Endothelial cell of umbilical vein (primary cell): ENCODE measurements at regions not wholly inside any gene's neighbourhood (a gene's known extent, or its start where the extent isn't known, plus 50 kb on each side); places are given as distances from the start of the nearest gene placed in this dataset.

Source experiments
- BruUV-seq: library from RNA; stranded (reverse); fragments of 400-500 nt; replicated peaks from 2 replicates; lab custom pipeline; 2021; lab: Mats Ljungman, UMichigan
- CTCF ChIA-PET: fragments of 300-600, 350-600 bp; sonication (Branson Sonifier 250); formaldehyde crosslinking; loops from one replicate; lab custom pipeline; 2021; ENCODE audit warnings: antibody characterized with exemption, inconsistent platforms; lab: Charles Lee
- POLR2A ChIA-PET: fragments of 300-600, 350-600 bp; sonication (Branson Sonifier 250); formaldehyde crosslinking; loops from one replicate; lab custom pipeline; 2021; ENCODE audit warnings: antibody characterized with exemption, inconsistent platforms; lab: Charles Lee
- DNase-seq: peaks from one replicate; pipeline ENCODE4 v3.0.0-alpha.2; 2011; ENCODE audit warnings: low read depth, low spot score
- FAIRE-seq: peaks from 2 replicates; lab custom pipeline; 2011; peaks lifted over from hg19 to GRCh38; lab: Jason Lieb, UNC
- H2AFZ ChIP-seq: 2 replicates; pipeline ENCODE4 v1.6.0; 2012; ENCODE audit warnings: low read depth, low read length, control low read depth, inconsistent platforms
- H3K27ac ChIP-seq: 2 replicates; pipeline ENCODE4 v1.5.1; 2011; ENCODE audit warnings: low read depth, mild to moderate bottlenecking, control low read depth, low read length, moderate library complexity; ENCODE audit not compliant: insufficient read depth
- H3K27me3 ChIP-seq, 2 experiments: 2 replicates each; pipeline versions ENCODE4 v1.6.0 to v1.6.1; 2011; ENCODE audit warnings: low read length in 2 of 2, mixed read lengths in 1 of 2; ENCODE audit not compliant: control insufficient read depth in 2 of 2, insufficient read depth in 2 of 2
- H3K36me3 ChIP-seq, 2 experiments: 2 replicates in 1 of 2; 3 replicates in 1 of 2; pipeline ENCODE4 v1.5.1; 2011; ENCODE audit warnings: low read length in 2 of 2, mild to moderate bottlenecking in 1 of 2, moderate library complexity in 1 of 2; ENCODE audit not compliant: control insufficient read depth in 2 of 2, insufficient read depth in 2 of 2; ENCODE audit errors: extremely low read depth in 1 of 2
- H3K4me1 ChIP-seq: 3 replicates; pipeline ENCODE4 v1.5.1; 2011; ENCODE audit warnings: mild to moderate bottlenecking, low read length; ENCODE audit not compliant: control insufficient read depth, insufficient read depth; ENCODE audit errors: extremely low read depth
- H3K4me2 ChIP-seq: 2 replicates; pipeline ENCODE4 v1.6.1; 2011; ENCODE audit warnings: low read length, control low read depth, mixed read lengths; ENCODE audit not compliant: insufficient read depth
- H3K4me3 ChIP-seq, 3 experiments: fragments of 200-600 bp in 1 of 3; sonication (generic), shearing (Covaris generic) in 1 of 3; replicated peaks in 1 of 3; 2 replicates each; pipeline ENCODE4 v1.5.1; 2011 to 2016; ENCODE audit warnings: control low read depth in 3 of 3, low read length in 3 of 3, mild to moderate bottlenecking in 2 of 3, inconsistent platforms in 1 of 3, low read depth in 1 of 3, moderate library complexity in 1 of 3; ENCODE audit not compliant: insufficient read depth in 1 of 3
- H3K79me2 ChIP-seq: 2 replicates; pipeline ENCODE4 v1.6.0; 2012; ENCODE audit warnings: low read length, inconsistent platforms; ENCODE audit not compliant: control insufficient read depth, insufficient read depth
- H3K9ac ChIP-seq: replicated peaks from 2 replicates; pipeline ENCODE3; 2011; ENCODE audit warnings: low read length, control low read depth; ENCODE audit not compliant: insufficient read depth; ENCODE audit errors: extremely low read depth
- H3K9me1 ChIP-seq: replicated peaks from 3 replicates; pipeline ENCODE4 v1.6.0; 2011; ENCODE audit warnings: mild to moderate bottlenecking, low read length; ENCODE audit not compliant: control insufficient read depth, insufficient read depth; ENCODE audit errors: extremely low read depth
- H3K9me3 ChIP-seq: replicated peaks from 2 replicates; pipeline ENCODE4 v1.5.1; 2012; ENCODE audit warnings: low read length, inconsistent platforms; ENCODE audit not compliant: control insufficient read depth, insufficient read depth
- H4K20me1 ChIP-seq: replicated peaks from 2 replicates; pipeline ENCODE3; 2011; ENCODE audit warnings: mild to moderate bottlenecking, low read length; ENCODE audit not compliant: control insufficient read depth, insufficient read depth; ENCODE audit errors: extremely low read depth
- EZH2 ChIP-seq: IDR thresholded peaks from 2 replicates; pipeline ENCODE4 v1.6.1; 2012; ENCODE audit warnings: borderline replicate concordance, low read depth, mild to moderate bottlenecking, moderate library complexity, low read length, inconsistent platforms; ENCODE audit not compliant: severe bottlenecking
- FOS ChIP-seq: IDR thresholded peaks from 2 replicates; pipeline ENCODE4 v1.6.1; 2011; ENCODE audit warnings: mild to moderate bottlenecking, low read length, moderate library complexity, borderline replicate concordance; ENCODE audit not compliant: insufficient read depth
- GATA2 ChIP-seq: IDR thresholded peaks from 2 replicates; pipeline ENCODE4 v1.7.0; 2011; ENCODE audit warnings: low read depth, mild to moderate bottlenecking, moderate library complexity, mixed read lengths, low read length; ENCODE audit not compliant: insufficient read length, insufficient read depth
- JUN ChIP-seq: IDR thresholded peaks from 2 replicates; pipeline ENCODE4 v1.6.1; 2011; ENCODE audit warnings: borderline replicate concordance, low read depth; ENCODE audit not compliant: insufficient read length, insufficient read depth
- POLR2A ChIP-seq: IDR thresholded peaks from 2 replicates; pipeline ENCODE4 v1.6.1; 2012; ENCODE audit warnings: low read depth, mild to moderate bottlenecking, control low read depth, low read length
- POLR2AphosphoS5 ChIP-seq: IDR thresholded peaks from 2 replicates; pipeline ENCODE4 v1.6.1; 2012; ENCODE audit warnings: low read depth, mild to moderate bottlenecking, control low read depth, low read length, moderate library complexity; ENCODE audit not compliant: insufficient read depth
- dilution Hi-C: fragments of 300-500 bp; cut with MboI; formaldehyde crosslinking; loops from one replicate; pipeline ENCODE4 v1.15.0; 2019; ENCODE audit warnings: low sequenced_read_pairs; ENCODE audit not compliant: extremely low pct_ligation_motif_present
- intact Hi-C: fragments of 100-400 bp; cut with micrococcal nuclease; formaldehyde crosslinking; loops from one replicate; pipeline ENCODE4 v1.10.0; 2022
- TF ChIP-seq, protein P1 (sequence below): IDR thresholded peaks from 2 replicates; pipeline ENCODE4 v1.6.1; 2011; ENCODE audit not compliant: insufficient read depth, insufficient read length

DNA sequence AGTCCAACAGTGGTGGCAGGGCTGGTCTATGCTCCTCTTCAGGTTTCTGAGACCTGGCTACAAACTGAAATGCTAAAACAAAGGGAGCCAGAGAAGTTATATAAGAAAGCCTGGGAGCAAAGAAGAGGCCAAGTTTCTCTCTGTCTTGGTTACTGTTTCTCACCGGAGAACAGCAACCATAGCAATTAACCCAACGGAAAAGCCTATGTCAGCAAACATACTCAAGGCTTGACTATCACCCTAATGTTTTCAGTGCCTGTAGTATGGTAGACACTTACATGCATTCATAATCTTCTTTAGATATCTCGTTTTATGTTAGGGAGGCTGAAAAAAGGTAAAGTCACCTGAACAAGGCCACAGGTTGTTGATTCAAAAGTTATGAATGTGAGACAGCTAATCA, 86.3 kb upstream of the CLSTN2 start:
- intact Hi-C loops: no loop called here
- DNase-seq (no peak), FAIRE-seq (no peak)
- H2AFZ ChIP-seq: no peak overlapping the region
- no peaks in the 10 kb centered on the region for H3K9me1 ChIP-seq
- no peaks in the 10 kb centered on the region for H3K27me3 ChIP-seq
- no peaks in the 10 kb centered on the region for H3K4me1 ChIP-seq
- no peak overlapping the region for H3K4me2 ChIP-seq
- H3K9me3 ChIP-seq: peaks cover 3% of the 10 kb centered on the region
- POLR2A ChIA-PET: no interaction called here
- BruUV-seq: no TSS peak
- no peaks in the 10 kb centered on the region for H3K79me2 ChIP-seq
- H3K27ac ChIP-seq: no peak overlapping the region
- dilution Hi-C loops: no loop called here
- H3K4me3 ChIP-seq: no peak overlapping the region
- H3K9ac ChIP-seq: no peak overlapping the region
- CTCF ChIA-PET: no interaction called here
- TF ChIP-seq, protein P1, sequence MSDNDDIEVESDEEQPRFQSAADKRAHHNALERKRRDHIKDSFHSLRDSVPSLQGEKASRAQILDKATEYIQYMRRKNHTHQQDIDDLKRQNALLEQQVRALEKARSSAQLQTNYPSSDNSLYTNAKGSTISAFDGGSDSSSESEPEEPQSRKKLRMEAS: no peak
- TF ChIP-seq JUN (no peak), POLR2AphosphoS5 (no peak), FOS (no peak)
- H4K20me1 ChIP-seq: no peaks in the 10 kb centered on the region
- no peaks in the 10 kb centered on the region for H3K36me3 ChIP-seq

DNA sequence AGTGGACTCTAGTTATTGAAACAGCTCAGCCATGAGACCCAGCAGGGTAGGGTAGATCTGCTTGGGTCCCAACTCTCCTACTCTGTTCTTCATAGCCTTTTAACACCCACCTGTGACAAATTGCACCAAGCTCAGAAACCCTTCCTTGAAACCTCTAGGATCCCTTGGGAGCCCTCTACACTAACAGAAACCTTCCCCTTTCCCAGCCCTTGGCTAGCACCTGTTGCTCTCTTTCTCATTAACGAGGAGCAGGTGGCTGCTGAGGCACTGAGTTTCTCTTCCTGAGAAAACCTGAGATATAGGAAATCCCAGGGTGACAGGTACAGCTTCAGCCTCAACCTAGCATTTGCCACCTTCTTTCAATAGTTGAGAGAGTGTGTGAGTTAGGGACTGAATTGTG, 88.3 kb upstream of the CLSTN2 start:
- no peaks in the 10 kb centered on the region for H3K27me3 ChIP-seq
- H3K79me2 ChIP-seq: no peaks in the 10 kb centered on the region
- H3K9me1 ChIP-seq: no peaks in the 10 kb centered on the region
- POLR2A ChIA-PET: no interaction called here
- H3K27ac ChIP-seq: no peak overlapping the region
- no peak overlapping the region for H2AFZ ChIP-seq
- H3K9ac ChIP-seq: no peak overlapping the region
- CTCF ChIA-PET: no interaction called here
- DNase-seq (no peak), FAIRE-seq (no peak)
- no TSS peak for BruUV-seq
- TF ChIP-seq EZH2: no peak
- no peak for TF ChIP-seq JUN
- no peak for TF ChIP-seq GATA2
- TF ChIP-seq, protein P1: no peak
- no peak for TF ChIP-seq POLR2A
- H3K36me3 ChIP-seq: no peaks in the 10 kb centered on the region
- H3K4me3 ChIP-seq: no peak overlapping the region
- no peaks in the 10 kb centered on the region for H3K4me1 ChIP-seq
- no peak overlapping the region for H3K4me2 ChIP-seq
- peaks cover 3% of the 10 kb centered on the region for H3K9me3 ChIP-seq
- dilution Hi-C loops (no loop called here), intact Hi-C loops (no loop called here)
- no peaks in the 10 kb centered on the region for H4K20me1 ChIP-seq
